ENCODE measurements at regions not wholly inside any gene's neighbourhood (a gene's known extent, or its start where the extent isn't known, plus 50 kb on each side); places are given as distances from the start of the nearest gene placed in this dataset.
"Not testable (repeated sequence)": the region's sequence is repeated elsewhere in the genome, so short reads cannot be mapped to it uniquely, and the experiment has no call there.

DNA sequence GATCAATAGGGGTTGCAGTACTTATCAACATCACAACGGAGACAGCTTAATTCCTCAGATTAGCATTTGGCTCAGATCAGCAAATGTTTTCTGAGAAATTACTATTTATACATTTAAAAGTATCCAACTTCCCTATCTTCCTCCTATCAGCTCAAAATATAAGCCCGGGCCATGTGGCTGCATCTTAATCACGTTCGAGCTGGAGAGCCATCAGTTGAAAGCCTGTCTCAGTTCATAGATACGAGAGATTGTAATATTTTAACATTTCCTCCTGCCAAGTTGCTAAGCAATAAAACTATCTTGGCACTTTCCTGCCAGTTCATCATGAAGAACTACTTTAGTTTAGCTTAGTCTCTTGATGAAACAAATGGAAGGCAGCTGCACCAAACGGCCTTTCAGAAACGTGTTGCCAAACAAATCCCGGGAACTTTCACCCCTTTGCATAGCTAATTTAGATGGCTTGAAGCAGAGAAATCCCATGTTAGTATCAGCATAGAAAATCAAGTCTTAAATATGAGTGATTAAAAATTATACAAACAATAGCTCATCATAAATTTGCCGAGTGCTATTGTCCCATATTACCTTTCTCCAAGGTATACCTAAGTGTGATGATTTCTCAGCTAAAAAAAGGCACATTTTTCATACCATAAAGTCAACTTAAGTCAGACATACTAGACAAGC, 82.3 kb upstream of the BDP1 start:
- H3K4me3 Mint-ChIP-seq; H2AK5ac ChIP-seq (ENCODE audit: insufficient read length, low read length); H3K27me3 ChIP-seq (ENCODE audit: insufficient read depth, low read length); H4K8ac ChIP-seq (replicated peaks; ENCODE audit: insufficient read length, low read depth, low read length); H3K23me2 ChIP-seq (ENCODE audit: insufficient read length, low read depth, low read length, poor library complexity, severe bottlenecking); H2BK15ac ChIP-seq (ENCODE audit: low read depth, low read length); H3K4me1 ChIP-seq (ENCODE audit: insufficient read depth, low read length); H3K36me3 Mint-ChIP-seq (ENCODE audit: insufficient read depth in 1 of 3, low read depth in 3 of 3); H3K23ac ChIP-seq (ENCODE audit: insufficient read length, low read depth, low read length); H3K4ac ChIP-seq (ENCODE audit: low read depth, low read length); H3K79me2 ChIP-seq (ENCODE audit: insufficient read depth, low read length); H3K9me3 ChIP-seq (ENCODE audit: control insufficient read depth, low read depth, low read length); H4K20me1 ChIP-seq (ENCODE audit: control insufficient read depth, insufficient read depth, insufficient read length); H3K4me2 ChIP-seq (ENCODE audit: insufficient read depth, insufficient read length, low read length); H3K56ac ChIP-seq (ENCODE audit: insufficient read length, low read depth, low read length); H4K91ac ChIP-seq (ENCODE audit: insufficient read length, low read depth, low read length); H3K9ac ChIP-seq (ENCODE audit: extremely low read depth, insufficient read length, low read length); H4K5ac ChIP-seq (ENCODE audit: insufficient read length, low read depth, low read length); DNase-seq; H2BK12ac ChIP-seq (ENCODE audit: insufficient read length, low read depth, low read length); H3K27ac Mint-ChIP-seq; H3K27ac ChIP-seq (ENCODE audit: insufficient read length, low read depth, low read length); H3T11ph ChIP-seq (ENCODE audit: low read length); H3K14ac ChIP-seq (ENCODE audit: insufficient read depth, low read length); H3K27me3 Mint-ChIP-seq (ENCODE audit: low read depth); H3K18ac ChIP-seq (ENCODE audit: insufficient read length, low read depth, low read length); H3K9me3 Mint-ChIP-seq; H2BK120ac ChIP-seq (ENCODE audit: low read depth, low read length, poor library complexity, severe bottlenecking); H2BK20ac ChIP-seq (ENCODE audit: low read depth, low read length, poor library complexity, severe bottlenecking); H2BK5ac ChIP-seq (ENCODE audit: insufficient read length, low read length); H2AFZ ChIP-seq (ENCODE audit: low read length); H3K79me1 ChIP-seq (ENCODE audit: insufficient read depth, low read depth, low read length, poor library complexity, severe bottlenecking): not testable (repeated sequence)
- no CpG with 5 or more reads among the region's 9 CpGs for WGBS (ENCODE audit: extremely low coverage, insufficient read length, low lambda C conversion rate)
- peaks cover 11 to 16% of the 10 kb centered on the region in 2 experiments for H3K4me1 Mint-ChIP-seq

DNA sequence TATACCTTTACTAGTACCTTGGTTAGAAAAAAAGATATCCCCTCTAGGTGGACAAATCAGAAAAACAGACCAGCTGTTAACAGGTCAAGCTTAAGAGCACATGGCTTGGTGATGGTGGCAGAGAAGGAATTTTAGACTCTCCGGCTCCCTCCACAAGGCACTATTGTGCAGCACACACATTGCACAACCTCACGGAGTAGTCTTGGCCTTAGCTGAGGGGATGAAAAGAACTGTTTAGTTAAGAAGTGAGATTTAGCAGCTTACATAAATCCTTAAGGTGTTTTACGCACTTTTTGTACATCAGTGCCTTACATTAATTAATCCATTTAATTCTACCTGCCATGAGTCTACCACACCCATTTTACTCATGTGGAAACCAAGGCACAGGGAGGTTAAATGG, 71.2 kb upstream of the BDP1 start:
- not testable (repeated sequence) for H2BK5ac ChIP-seq (ENCODE audit: insufficient read length, low read length); H3K14ac ChIP-seq (ENCODE audit: insufficient read depth, low read length); H3K9me3 Mint-ChIP-seq; H3K4me1 Mint-ChIP-seq; H2AFZ ChIP-seq (ENCODE audit: low read length); H3K9ac ChIP-seq (ENCODE audit: extremely low read depth, insufficient read length, low read length); H3K9me3 ChIP-seq (ENCODE audit: control insufficient read depth, low read depth, low read length); H3T11ph ChIP-seq (ENCODE audit: low read length); H4K20me1 ChIP-seq (ENCODE audit: control insufficient read depth, insufficient read depth, insufficient read length); H2BK20ac ChIP-seq (ENCODE audit: low read depth, low read length, poor library complexity, severe bottlenecking); H3K79me1 ChIP-seq (ENCODE audit: insufficient read depth, low read depth, low read length, poor library complexity, severe bottlenecking); H2BK15ac ChIP-seq (ENCODE audit: low read depth, low read length); DNase-seq; H3K4me3 Mint-ChIP-seq; H2BK120ac ChIP-seq (ENCODE audit: low read depth, low read length, poor library complexity, severe bottlenecking); H4K5ac ChIP-seq (ENCODE audit: insufficient read length, low read depth, low read length); H3K23ac ChIP-seq (ENCODE audit: insufficient read length, low read depth, low read length); H3K79me2 ChIP-seq (ENCODE audit: insufficient read depth, low read length); H3K4me2 ChIP-seq (ENCODE audit: insufficient read depth, insufficient read length, low read length); H3K27ac Mint-ChIP-seq; H3K27me3 Mint-ChIP-seq (ENCODE audit: low read depth); H3K27ac ChIP-seq (ENCODE audit: insufficient read length, low read depth, low read length); H3K56ac ChIP-seq (ENCODE audit: insufficient read length, low read depth, low read length); H3K18ac ChIP-seq (ENCODE audit: insufficient read length, low read depth, low read length); H3K27me3 ChIP-seq (ENCODE audit: insufficient read depth, low read length); H2AK5ac ChIP-seq (ENCODE audit: insufficient read length, low read length); H3K23me2 ChIP-seq (ENCODE audit: insufficient read length, low read depth, low read length, poor library complexity, severe bottlenecking); H4K8ac ChIP-seq (replicated peaks; ENCODE audit: insufficient read length, low read depth, low read length); H2BK12ac ChIP-seq (ENCODE audit: insufficient read length, low read depth, low read length); H3K4me1 ChIP-seq (ENCODE audit: insufficient read depth, low read length); H4K91ac ChIP-seq (ENCODE audit: insufficient read length, low read depth, low read length); H3K36me3 Mint-ChIP-seq (ENCODE audit: insufficient read depth in 1 of 3, low read depth in 3 of 3); H3K4ac ChIP-seq (ENCODE audit: low read depth, low read length)
- WGBS (ENCODE audit: extremely low coverage, insufficient read length, low lambda C conversion rate): no CpG with 5 or more reads among the region's 3 CpGs
